GM12891 (cell line): ENCODE measurements at regions not wholly inside any gene's neighbourhood (a gene's known extent, or its start where the extent isn't known, plus 50 kb on each side); places are given as distances from the start of the nearest gene placed in this dataset.

Source experiments
- DNase-seq: peaks from one replicate; pipeline ENCODE4 v3.0.0; 2011; ENCODE audit warnings: low spot score; ENCODE audit not compliant: insufficient read length
- FAIRE-seq: peaks from 2 replicates; lab custom pipeline; 2011; peaks lifted over from hg19 to GRCh38; lab: Jason Lieb, UNC
- PAX5 ChIP-seq: IDR thresholded peaks from 2 replicates; pipeline ENCODE4 v1.6.1; 2011; ENCODE audit warnings: low read length, moderate library complexity, mild to moderate bottlenecking; ENCODE audit not compliant: insufficient read depth, severe bottlenecking
- POLR2A ChIP-seq: IDR thresholded peaks from 2 replicates; pipeline ENCODE4 v1.6.1; 2011; ENCODE audit warnings: low read depth, low read length, control low read depth
- POLR2AphosphoS5 ChIP-seq: IDR thresholded peaks from 2 replicates; pipeline ENCODE4 v1.6.1; 2011; ENCODE audit warnings: low read depth, low read length, control low read depth
- POU2F2 ChIP-seq: IDR thresholded peaks from 2 replicates; pipeline ENCODE4 v1.6.1; 2011; ENCODE audit warnings: low read depth, mild to moderate bottlenecking, control low read depth, low read length, moderate library complexity
- SPI1 ChIP-seq: IDR thresholded peaks from 2 replicates; pipeline ENCODE4 v1.6.1; 2011; ENCODE audit warnings: low read depth, low read length, control low read depth
- TAF1 ChIP-seq: IDR thresholded peaks from 2 replicates; pipeline ENCODE4 v1.6.1; 2011; ENCODE audit warnings: low read depth, low read length, control low read depth

GRCh38 chr6:3943331-3943765 lies 94.2 kb downstream of the FAM50B start:
- FAIRE-seq (no peak), DNase-seq (no peak)
- TF ChIP-seq POLR2AphosphoS5 (no peak), SPI1 (no peak), POU2F2 (no peak), POLR2A (no peak), PAX5 (no peak), TAF1 (no peak)

- no peak for FAIRE-seq
- DNase-seq = no peak
- no peak for TF ChIP-seq SPI1
Measured at GRCh38 chr6:3944246-3944645, 95.1 kb downstream of the FAM50B start.

- TF ChIP-seq SPI1 (no peak), PAX5 (no peak)
- FAIRE-seq (no peak), DNase-seq (no peak)
Measured at GRCh38 chr6:3946778-3947177, 97.6 kb downstream of the FAM50B start.

GRCh38 chr6:3948866-3949265 lies 99.7 kb downstream of the FAM50B start:
- TF ChIP-seq POLR2A = no peak
- no peak for TF ChIP-seq POU2F2
- TF ChIP-seq PAX5 = no peak
- no peak for TF ChIP-seq SPI1
- TF ChIP-seq POLR2AphosphoS5 = no peak
- no peak for TF ChIP-seq TAF1
- DNase-seq (no peak), FAIRE-seq (no peak)

GRCh38 chr6:3949521-3949920 lies 100.3 kb downstream of the FAM50B start:
- FAIRE-seq (no peak), DNase-seq (no peak)
- TF ChIP-seq SPI1 = no peak
- TF ChIP-seq POU2F2 = no peak
- TF ChIP-seq POLR2A = no peak
- no peak for TF ChIP-seq PAX5
- no peak for TF ChIP-seq POLR2AphosphoS5
- TF ChIP-seq TAF1 = no peak

GRCh38 chr6:3956054-3956453 lies 106.9 kb downstream of the FAM50B start:
- DNase-seq = no peak
- FAIRE-seq = no peak
- TF ChIP-seq PAX5 = no peak
- TF ChIP-seq POU2F2 = no peak
- TF ChIP-seq TAF1 = no peak
- no peak for TF ChIP-seq POLR2A
- TF ChIP-seq SPI1 = no peak
- TF ChIP-seq POLR2AphosphoS5 = no peak

GRCh38 chr6:3957321-3957720 lies 108.1 kb downstream of the FAM50B start:
- TF ChIP-seq PAX5 = no peak
- no peak for TF ChIP-seq POLR2A
- no peak for TF ChIP-seq POLR2AphosphoS5
- TF ChIP-seq TAF1 = no peak
- no peak for TF ChIP-seq POU2F2
- TF ChIP-seq SPI1 = no peak
- FAIRE-seq = no peak
- DNase-seq = no peak

GRCh38 chr6:3958255-3958654 lies 109.1 kb downstream of the FAM50B start:
- FAIRE-seq (no peak), DNase-seq (no peak)
- no peak for TF ChIP-seq TAF1
- no peak for TF ChIP-seq PAX5
- no peak for TF ChIP-seq SPI1
- no peak for TF ChIP-seq POLR2A
- no peak for TF ChIP-seq POLR2AphosphoS5
- no peak for TF ChIP-seq POU2F2

GRCh38 chr6:3959385-3959784 lies 110.2 kb downstream of the FAM50B start:
- TF ChIP-seq POLR2AphosphoS5 = no peak
- no peak for TF ChIP-seq POLR2A
- no peak for TF ChIP-seq POU2F2
- no peak for DNase-seq
- FAIRE-seq = no peak

- FAIRE-seq = no peak
- DNase-seq = no peak
- TF ChIP-seq POLR2A (no peak), PAX5 (no peak), SPI1 (no peak), POU2F2 (no peak), POLR2AphosphoS5 (no peak), TAF1 (no peak)
Measured at GRCh38 chr6:3960754-3961361, 111.7 kb downstream of the FAM50B start.

GRCh38 chr6:3961581-3962215 lies 112.5 kb downstream of the FAM50B start:
- FAIRE-seq (no peak), DNase-seq (no peak)
- TF ChIP-seq SPI1 (no peak), PAX5 (no peak)
